H9 (cell line): ENCODE measurements at regions not wholly inside any gene's neighbourhood (a gene's known extent, or its start where the extent isn't known, plus 50 kb on each side); places are given as distances from the start of the nearest gene placed in this dataset.

ENCODE experiments used
- DNase-seq: peaks from one replicate; pipeline ENCODE4 v3.0.0-alpha.2; 2017
- H2AFZ ChIP-seq: one replicate; pipeline ENCODE4 v1.6.1; 2013; ENCODE audit warnings: mild to moderate bottlenecking, low read length, control low read depth, moderate library complexity
- H2AK5ac ChIP-seq: 2 replicates; pipeline ENCODE4 v1.6.1; 2013; ENCODE audit warnings: low read length, control low read depth, mixed read lengths; ENCODE audit not compliant: insufficient read length
- H2BK120ac ChIP-seq: one replicate; pipeline ENCODE4 v1.6.1; 2013; ENCODE audit warnings: low read depth, mild to moderate bottlenecking, low read length, control low read depth, inconsistent platforms; ENCODE audit not compliant: poor library complexity, severe bottlenecking
- H2BK12ac ChIP-seq: 2 replicates; pipeline ENCODE4 v1.6.1; 2013; ENCODE audit warnings: low read length, control low read depth, mixed read lengths, low read depth; ENCODE audit not compliant: insufficient read length
- H2BK15ac ChIP-seq: 2 replicates; pipeline ENCODE4 v1.6.1; 2013; ENCODE audit warnings: low read depth, low read length, control low read depth
- H2BK20ac ChIP-seq: one replicate; pipeline ENCODE4 v1.6.1; 2013; ENCODE audit warnings: low read depth, mild to moderate bottlenecking, low read length, control low read depth, inconsistent platforms; ENCODE audit not compliant: poor library complexity, severe bottlenecking
- H2BK5ac ChIP-seq: 2 replicates; pipeline ENCODE4 v1.6.1; 2013; ENCODE audit warnings: low read length, control low read depth, mixed read lengths; ENCODE audit not compliant: insufficient read length
- H3K14ac ChIP-seq: 2 replicates; pipeline ENCODE4 v1.6.1; 2013; ENCODE audit warnings: low read length, control low read depth; ENCODE audit not compliant: insufficient read depth
- H3K18ac ChIP-seq: 2 replicates; pipeline ENCODE4 v1.6.1; 2013; ENCODE audit warnings: low read depth, mild to moderate bottlenecking, mixed read lengths, low read length, control low read depth; ENCODE audit not compliant: insufficient read length
- H3K23ac ChIP-seq: 2 replicates; pipeline ENCODE4 v1.6.1; 2013; ENCODE audit warnings: low read length, control low read depth, mixed read lengths, low read depth; ENCODE audit not compliant: insufficient read length
- H3K23me2 ChIP-seq: 2 replicates; pipeline ENCODE4 v1.6.1; 2013; ENCODE audit warnings: low read depth, mild to moderate bottlenecking, mixed read lengths, low read length, control low read depth; ENCODE audit not compliant: insufficient read length, poor library complexity, severe bottlenecking
- H3K27ac ChIP-seq: 2 replicates; pipeline ENCODE4 v1.5.1; 2013; ENCODE audit warnings: low read length, control low read depth, mixed read lengths, low read depth; ENCODE audit not compliant: insufficient read length
- H3K27me3 ChIP-seq: 2 replicates; pipeline ENCODE4 v1.6.1; 2013; ENCODE audit warnings: low read length, control low read depth, inconsistent platforms; ENCODE audit not compliant: insufficient read depth
- H3K4ac ChIP-seq: 2 replicates; pipeline ENCODE4 v1.6.1; 2013; ENCODE audit warnings: low read depth, mild to moderate bottlenecking, control low read depth, inconsistent platforms, low read length, moderate library complexity
- H3K4me1 ChIP-seq: 2 replicates; pipeline ENCODE4 v1.6.1; 2013; ENCODE audit warnings: low read length, control low read depth, inconsistent platforms; ENCODE audit not compliant: insufficient read depth
- H3K4me2 ChIP-seq: 2 replicates; pipeline ENCODE4 v1.6.1; 2013; ENCODE audit warnings: low read length, control low read depth, mixed read lengths; ENCODE audit not compliant: insufficient read length, insufficient read depth
- H3K56ac ChIP-seq: 2 replicates; pipeline ENCODE4 v1.6.1; 2013; ENCODE audit warnings: low read depth, mild to moderate bottlenecking, mixed read lengths, low read length, control low read depth; ENCODE audit not compliant: insufficient read length
- H3K79me1 ChIP-seq: 2 replicates; pipeline ENCODE4 v1.6.1; 2013; ENCODE audit warnings: low read depth, mild to moderate bottlenecking, moderate library complexity, low read length, control low read depth, inconsistent platforms; ENCODE audit not compliant: insufficient read depth, poor library complexity, severe bottlenecking
- H3K79me2 ChIP-seq: 2 replicates; pipeline ENCODE4 v1.6.1; 2013; ENCODE audit warnings: low read length, control low read depth, inconsistent platforms; ENCODE audit not compliant: insufficient read depth
- H3K9ac ChIP-seq: 2 replicates; pipeline ENCODE4 v1.6.1; 2013; ENCODE audit warnings: low read length, control low read depth, mixed read lengths; ENCODE audit not compliant: insufficient read length; ENCODE audit errors: extremely low read depth
- H3K9me3 ChIP-seq: one replicate; pipeline ENCODE4 v1.6.1; 2013; ENCODE audit warnings: low read depth, low read length, inconsistent platforms; ENCODE audit not compliant: control insufficient read depth
- H3T11ph ChIP-seq: one replicate; pipeline ENCODE4 v1.6.1; 2013; ENCODE audit warnings: mild to moderate bottlenecking, low read length, control low read depth, inconsistent platforms
- H4K20me1 ChIP-seq: one replicate; pipeline ENCODE4 v1.6.1; 2013; ENCODE audit not compliant: control insufficient read depth, insufficient read length, insufficient read depth
- H4K5ac ChIP-seq: 2 replicates; pipeline ENCODE4 v1.6.1; 2013; ENCODE audit warnings: low read depth, mild to moderate bottlenecking, mixed read lengths, low read length, control low read depth; ENCODE audit not compliant: insufficient read length
- H4K8ac ChIP-seq: replicated peaks from 2 replicates; pipeline ENCODE4 v1.6.1; 2013; ENCODE audit warnings: low read length, control low read depth, mixed read lengths, low read depth; ENCODE audit not compliant: insufficient read length
- H4K91ac ChIP-seq: 2 replicates; pipeline ENCODE4 v1.6.1; 2013; ENCODE audit warnings: low read depth, mild to moderate bottlenecking, moderate library complexity, mixed read lengths, low read length, control low read depth; ENCODE audit not compliant: insufficient read length
- H3K27ac Mint-ChIP-seq, 3 experiments: 2 replicates in 2 of 3; 3 replicates in 1 of 3; pipeline ENCODE4 v1.8.0; 2020 to 2021; ENCODE audit warnings: mixed read lengths in 3 of 3, mild to moderate bottlenecking in 1 of 3, moderate library complexity in 1 of 3
- H3K27me3 Mint-ChIP-seq: 2 replicates; pipeline ENCODE4 v1.8.0; 2021; ENCODE audit warnings: low read depth, mild to moderate bottlenecking, moderate library complexity, mixed read lengths
- H3K36me3 Mint-ChIP-seq, 3 experiments: 2 replicates in 2 of 3; 3 replicates in 1 of 3; pipeline ENCODE4 v1.8.0; 2020 to 2021; ENCODE audit warnings: low read depth in 3 of 3, mixed read lengths in 3 of 3; ENCODE audit not compliant: insufficient read depth in 1 of 3
- H3K4me1 Mint-ChIP-seq, 2 experiments: 2 replicates each; pipeline ENCODE4 v1.8.0; 2020; ENCODE audit warnings: mixed read lengths in 2 of 2
- H3K4me3 Mint-ChIP-seq, 2 experiments: 2 replicates in 1 of 2; 3 replicates in 1 of 2; pipeline ENCODE4 v1.8.0; 2020 to 2021; ENCODE audit warnings: mild to moderate bottlenecking in 2 of 2, mixed read lengths in 2 of 2, moderate library complexity in 1 of 2
- H3K9me3 Mint-ChIP-seq, 2 experiments: 2 replicates in 1 of 2; 3 replicates in 1 of 2; pipeline ENCODE4 v1.8.0; 2020; ENCODE audit warnings: mild to moderate bottlenecking in 2 of 2, mixed read lengths in 2 of 2, moderate library complexity in 1 of 2
- CTCF ChIP-seq: fragments of 200-600 bp; sonication (generic); conservative IDR thresholded peaks from 3 replicates; pipeline ENCODE4 v1.8.0; 2021; ENCODE audit warnings: antibody characterized with exemption, mild to moderate bottlenecking
- WGBS: extraction: QIAGEN DNeasy Blood & Tissue Kit; methylation state at CpG from one replicate; pipeline ENCODE4 v1.1.7; 2013; ENCODE audit warnings: missing lambda C conversion rate, low lambda C conversion rate, mixed read lengths; ENCODE audit not compliant: insufficient read length; ENCODE audit errors: extremely low coverage; 5-methylcytosine and 5-hydroxymethylcytosine counted together

- no peaks in the 10 kb centered on the region for H3K23me2 ChIP-seq
- H3K79me2 ChIP-seq = no peaks in the 10 kb centered on the region
- no peak overlapping the region for H3T11ph ChIP-seq
- Mint-ChIP-seq H3K9me3 (no peaks in the 10 kb centered on the region; a peak in 1 of 5 replicates), H3K36me3 (no peaks in the 10 kb centered on the region), H3K27ac (no peak overlapping the region), H3K4me1 (no peaks in the 10 kb centered on the region), H3K27me3 (no peaks in the 10 kb centered on the region), H3K4me3 (no peak overlapping the region)
- no peak overlapping the region for H2AFZ ChIP-seq
- H3K79me1 ChIP-seq = no peaks in the 10 kb centered on the region
- no CpG with 5 or more reads among the region's 1 CpG for WGBS
- no peak overlapping the region for H3K4ac ChIP-seq
- H3K4me1 ChIP-seq = no peaks in the 10 kb centered on the region
- no peak overlapping the region for H3K9ac ChIP-seq
- H3K18ac ChIP-seq = no peak overlapping the region
- H2BK15ac ChIP-seq = no peak overlapping the region
- H3K23ac ChIP-seq = no peak overlapping the region
- no peak overlapping the region for H2BK12ac ChIP-seq
- no peaks in the 10 kb centered on the region for H3K9me3 ChIP-seq
- no peak overlapping the region for H4K91ac ChIP-seq
- H3K56ac ChIP-seq = no peak overlapping the region
- no peak overlapping the region for H3K4me2 ChIP-seq
- H4K5ac ChIP-seq = no peak overlapping the region
- no peak overlapping the region for H2BK120ac ChIP-seq
- no peaks in the 10 kb centered on the region for H3K27me3 ChIP-seq
- H3K14ac ChIP-seq = no peak overlapping the region
- no peak overlapping the region for H4K8ac ChIP-seq
- TF ChIP-seq CTCF = no peak
- no peak for DNase-seq
- no peaks in the 10 kb centered on the region for H4K20me1 ChIP-seq
- H3K27ac ChIP-seq = no peak overlapping the region
- no peak overlapping the region for H2AK5ac ChIP-seq
- H2BK5ac ChIP-seq = no peak overlapping the region
- H2BK20ac ChIP-seq = no peak overlapping the region
Observed at GRCh38 chr4:29243054-29243453, 1477.1 kb upstream of the PCDH7 start.
